ENCODE measurements at regions not wholly inside any gene's neighbourhood (a gene's known extent, or its start where the extent isn't known, plus 50 kb on each side); places are given as distances from the start of the nearest gene placed in this dataset.

- TF ChIP-seq CTCF (IDR thresholded peaks at IDR 0.05; ENCODE audit: low read depth, low read length) (no peak), EZH2phosphoT487 (IDR thresholded peaks at IDR 0.05; ENCODE audit: low read depth) (no peak)
These were observed 260.6 kb upstream of the ESRRG start for GRCh38 chr1:216983823-216984222.

Measured in OCI-LY3 (cell line).